Smooth muscle cell (in vitro differentiated cells): ENCODE measurements at regions not wholly inside any gene's neighbourhood (a gene's known extent, or its start where the extent isn't known, plus 50 kb on each side); places are given as distances from the start of the nearest gene placed in this dataset.

Experiments used
- DNase-seq: peaks from one replicate; lab custom pipeline; 2025; ENCODE audit not compliant: unreplicated experiment; lab: John Stamatoyannopoulos, UW
- H2AFZ ChIP-seq: fragments of 200-600 bp; sonication (generic); 2 replicates; pipeline ENCODE4 v1.6.0; 2016; ENCODE audit warnings: antibody characterized with exemption, low read depth, mild to moderate bottlenecking
- H3F3A ChIP-seq: fragments of 200-600 bp; sonication (generic); 2 replicates; pipeline ENCODE4 v1.6.0; 2017; ENCODE audit warnings: antibody characterized with exemption, low read depth
- H3K27ac ChIP-seq: fragments of 200-600 bp; sonication (generic); 2 replicates; pipeline ENCODE4 v1.5.1; 2016; ENCODE audit warnings: low read depth, mild to moderate bottlenecking
- H3K27me3 ChIP-seq: fragments of 200-600 bp; sonication (generic); 2 replicates; pipeline ENCODE4 v1.6.1; 2016; ENCODE audit warnings: low read depth, mild to moderate bottlenecking
- H3K36me3 ChIP-seq: fragments of 200-600 bp; sonication (generic); 2 replicates; pipeline ENCODE4 v1.5.1; 2016; ENCODE audit warnings: low read depth
- H3K4me1 ChIP-seq: fragments of 200-600 bp; sonication (generic); 2 replicates; pipeline ENCODE4 v1.5.1; 2016; ENCODE audit warnings: low read depth
- H3K4me2 ChIP-seq: fragments of 200-600 bp; sonication (generic); 2 replicates; pipeline ENCODE4 v1.6.0; 2016; ENCODE audit warnings: mild to moderate bottlenecking
- H3K4me3 ChIP-seq: fragments of 200-600 bp; sonication (generic); 2 replicates; pipeline ENCODE4 v1.5.1; 2016; ENCODE audit warnings: mild to moderate bottlenecking
- H3K79me2 ChIP-seq: fragments of 200-600 bp; sonication (generic); 2 replicates; pipeline ENCODE4 v1.6.0; 2016; ENCODE audit warnings: low read depth, mild to moderate bottlenecking
- H3K9ac ChIP-seq: fragments of 200-600 bp; sonication (generic); 2 replicates; pipeline ENCODE4 v1.6.0; 2016; ENCODE audit warnings: low read depth
- H3K9me3 ChIP-seq: fragments of 200-600 bp; sonication (generic); replicated peaks from 2 replicates; pipeline ENCODE4 v1.5.1; 2016; ENCODE audit warnings: low read depth
- H4K20me1 ChIP-seq: fragments of 200-600 bp; sonication (generic); 2 replicates; pipeline ENCODE4 v1.6.0; 2016; ENCODE audit warnings: low read depth
- WGBS: methylation state at CpG from one replicate; pipeline ENCODE4 v1.1.7; 2016; ENCODE audit warnings: low lambda C conversion rate; 5-methylcytosine and 5-hydroxymethylcytosine counted together
- TF ChIP-seq, protein P1 (sequence below): fragments of 200-600 bp; sonication (generic); IDR thresholded peaks from 2 replicates; pipeline ENCODE4 v1.5.1; 2017; ENCODE audit warnings: borderline replicate concordance, mild to moderate bottlenecking, antibody characterized with exemption; ENCODE audit not compliant: insufficient read depth, poor library complexity, severe bottlenecking

DNA sequence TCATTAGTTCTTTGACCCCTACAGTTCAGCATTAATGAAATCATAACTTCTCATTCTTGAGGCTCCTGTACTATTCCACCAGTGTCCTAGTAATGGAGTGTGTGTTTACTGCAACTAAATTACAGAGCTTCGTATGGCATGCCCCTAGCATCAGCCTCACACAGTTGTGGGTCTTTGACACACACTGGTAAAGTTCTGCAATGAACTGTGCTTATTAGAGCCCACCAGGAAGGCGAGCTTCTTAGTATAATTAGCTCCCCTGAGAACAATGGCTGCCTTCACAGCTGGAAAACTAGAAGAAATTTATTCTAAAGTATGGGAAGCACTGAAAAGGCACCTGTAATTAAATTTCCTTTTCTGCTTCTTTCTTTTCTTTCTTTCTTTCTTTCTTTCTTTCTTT lies 251.1 kb upstream of the RGS18 start:
- H3K4me3 ChIP-seq: no peak overlapping the region
- no peak overlapping the region for H3K27ac ChIP-seq
- TF ChIP-seq, protein P1, sequence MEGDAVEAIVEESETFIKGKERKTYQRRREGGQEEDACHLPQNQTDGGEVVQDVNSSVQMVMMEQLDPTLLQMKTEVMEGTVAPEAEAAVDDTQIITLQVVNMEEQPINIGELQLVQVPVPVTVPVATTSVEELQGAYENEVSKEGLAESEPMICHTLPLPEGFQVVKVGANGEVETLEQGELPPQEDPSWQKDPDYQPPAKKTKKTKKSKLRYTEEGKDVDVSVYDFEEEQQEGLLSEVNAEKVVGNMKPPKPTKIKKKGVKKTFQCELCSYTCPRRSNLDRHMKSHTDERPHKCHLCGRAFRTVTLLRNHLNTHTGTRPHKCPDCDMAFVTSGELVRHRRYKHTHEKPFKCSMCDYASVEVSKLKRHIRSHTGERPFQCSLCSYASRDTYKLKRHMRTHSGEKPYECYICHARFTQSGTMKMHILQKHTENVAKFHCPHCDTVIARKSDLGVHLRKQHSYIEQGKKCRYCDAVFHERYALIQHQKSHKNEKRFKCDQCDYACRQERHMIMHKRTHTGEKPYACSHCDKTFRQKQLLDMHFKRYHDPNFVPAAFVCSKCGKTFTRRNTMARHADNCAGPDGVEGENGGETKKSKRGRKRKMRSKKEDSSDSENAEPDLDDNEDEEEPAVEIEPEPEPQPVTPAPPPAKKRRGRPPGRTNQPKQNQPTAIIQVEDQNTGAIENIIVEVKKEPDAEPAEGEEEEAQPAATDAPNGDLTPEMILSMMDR: no peak
- no peaks in the 10 kb centered on the region for H3K9me3 ChIP-seq
- no peaks in the 10 kb centered on the region for H4K20me1 ChIP-seq
- WGBS: 88% methylated on average over 2 of the region's 2 CpGs
- no peak overlapping the region for H3K4me2 ChIP-seq
- peaks cover 11% of the 10 kb centered on the region for H3K4me1 ChIP-seq
- H3K9ac ChIP-seq: no peak overlapping the region
- DNase-seq: no peak
- H3F3A ChIP-seq: no peaks in the 10 kb centered on the region
- no peak overlapping the region for H2AFZ ChIP-seq
- no peaks in the 10 kb centered on the region for H3K36me3 ChIP-seq
- H3K27me3 ChIP-seq: no peaks in the 10 kb centered on the region
- no peaks in the 10 kb centered on the region for H3K79me2 ChIP-seq

DNA sequence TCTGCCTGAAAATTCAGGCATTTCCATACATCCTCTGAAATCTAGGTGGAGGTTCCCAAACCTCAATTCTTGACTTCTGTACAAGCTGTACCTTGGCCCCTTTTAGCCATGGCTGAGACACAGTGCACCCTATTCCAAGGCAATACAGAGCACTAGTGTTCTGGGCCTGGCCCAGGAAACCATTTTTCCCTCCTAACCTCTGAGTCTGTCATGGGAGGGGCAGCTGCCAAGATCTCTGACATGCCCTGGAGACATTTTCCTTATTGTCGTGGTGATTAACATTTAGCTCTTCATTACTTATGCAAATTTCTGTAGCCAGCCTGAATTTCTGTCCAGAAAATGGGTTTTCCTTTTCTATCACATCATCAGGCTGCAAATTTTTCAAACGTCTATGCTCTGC lies 248.0 kb upstream of the RGS18 start:
- no peak overlapping the region for H3K9ac ChIP-seq
- no peaks in the 10 kb centered on the region for H3K9me3 ChIP-seq
- no peak overlapping the region for H3K27ac ChIP-seq
- DNase-seq: no peak
- no peaks in the 10 kb centered on the region for H3K27me3 ChIP-seq
- H3K4me1 ChIP-seq: peaks cover 9% of the 10 kb centered on the region
- WGBS: 69% methylated on average over 2 of the region's 2 CpGs
- no peaks in the 10 kb centered on the region for H3K36me3 ChIP-seq
- H3F3A ChIP-seq: no peaks in the 10 kb centered on the region
- no peak overlapping the region for H2AFZ ChIP-seq
- H3K79me2 ChIP-seq: no peaks in the 10 kb centered on the region
- no peaks in the 10 kb centered on the region for H4K20me1 ChIP-seq
- H3K4me2 ChIP-seq: no peak overlapping the region
- no peak overlapping the region for H3K4me3 ChIP-seq
- TF ChIP-seq, protein P1: no peak

GRCh38 chr1:191912517-191912916 lies 245.7 kb upstream of the RGS18 start:
- no peak overlapping the region for H3K4me2 ChIP-seq
- DNase-seq: no peak
- H3K9ac ChIP-seq: no peak overlapping the region
- TF ChIP-seq, protein P1: no peak
- H3K9me3 ChIP-seq: no peaks in the 10 kb centered on the region
- no peak overlapping the region for H3K4me3 ChIP-seq
- no peaks in the 10 kb centered on the region for H3K4me1 ChIP-seq
- no peaks in the 10 kb centered on the region for H3F3A ChIP-seq
- H2AFZ ChIP-seq: no peak overlapping the region
- H3K27me3 ChIP-seq: no peaks in the 10 kb centered on the region
- H3K27ac ChIP-seq: no peak overlapping the region
- H3K79me2 ChIP-seq: no peaks in the 10 kb centered on the region
- H4K20me1 ChIP-seq: no peaks in the 10 kb centered on the region
- 96% methylated on average over 1 of the region's 1 CpG for WGBS
- no peaks in the 10 kb centered on the region for H3K36me3 ChIP-seq

DNA sequence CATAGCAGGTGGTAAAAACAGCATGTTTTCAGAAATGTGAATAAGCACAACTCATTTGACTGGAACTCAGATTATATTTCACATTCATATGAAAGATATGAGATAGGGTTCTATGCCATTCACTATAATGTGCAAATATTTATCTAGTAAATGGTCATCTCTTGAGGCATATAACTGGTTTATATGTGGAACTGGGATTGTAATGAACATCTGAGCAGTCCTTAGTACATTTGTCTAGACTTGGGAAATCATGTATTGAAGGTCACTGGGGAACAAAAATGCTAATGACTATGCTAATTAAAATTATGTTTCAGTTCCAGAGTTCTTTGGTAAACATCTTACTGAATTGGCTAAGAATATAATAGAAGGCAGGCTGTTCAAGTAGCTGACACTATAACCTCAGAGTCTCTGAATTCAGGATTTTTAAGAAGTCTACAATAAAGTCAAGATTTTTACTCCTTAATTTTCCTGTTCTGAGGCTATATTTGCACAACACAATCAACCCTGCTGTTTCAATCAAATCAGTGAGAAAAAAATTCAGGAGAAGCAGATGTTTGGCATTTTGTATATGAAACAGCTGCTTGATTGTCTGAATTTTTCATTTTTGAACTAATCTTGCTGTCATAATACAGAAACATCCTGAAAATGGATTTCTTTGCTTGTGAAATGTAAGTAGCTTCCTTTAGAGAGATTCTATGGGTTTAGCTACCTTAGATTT lies 244.8 kb upstream of the RGS18 start:
- TF ChIP-seq, protein P1: no peak
- Histone ChIP-seq H2AFZ (no peak overlapping the region), H3K4me1 (no peaks in the 10 kb centered on the region), H3F3A (no peaks in the 10 kb centered on the region), H3K4me3 (no peak overlapping the region), H3K4me2 (no peak overlapping the region), H3K36me3 (no peaks in the 10 kb centered on the region), H3K9ac (no peak overlapping the region), H3K79me2 (no peaks in the 10 kb centered on the region), H3K9me3 (no peaks in the 10 kb centered on the region), H4K20me1 (no peaks in the 10 kb centered on the region), H3K27me3 (no peaks in the 10 kb centered on the region), H3K27ac (no peak overlapping the region)
- DNase-seq: no peak
